ENCODE measurements at regions not wholly inside any gene's neighbourhood (a gene's known extent, or its start where the extent isn't known, plus 50 kb on each side); places are given as distances from the start of the nearest gene placed in this dataset.

DNA sequence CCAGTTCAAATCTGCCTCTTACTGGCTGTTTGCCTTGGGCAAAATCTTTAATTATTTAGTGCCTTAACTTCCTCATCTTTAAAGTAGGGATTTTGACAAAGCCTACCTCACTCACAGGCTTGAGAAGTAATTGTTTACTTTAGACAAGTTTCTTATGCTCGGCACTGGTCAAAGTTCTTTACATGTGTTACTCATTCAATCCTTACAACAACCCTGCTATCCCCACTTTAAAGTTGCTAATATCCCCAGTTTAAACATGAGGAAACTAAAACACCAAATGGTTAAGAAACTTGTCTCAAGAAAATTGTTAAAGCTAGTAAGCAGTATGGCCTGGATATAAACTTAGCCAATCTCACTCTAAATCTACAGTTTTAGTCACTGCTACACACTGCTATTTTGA is 204.0 kb upstream of the AVPR1A start (continued):
- no peak for TF ChIP-seq CHD1 (IDR thresholded peaks at IDR 0.05; ENCODE audit: low read depth, low read length)

DNA sequence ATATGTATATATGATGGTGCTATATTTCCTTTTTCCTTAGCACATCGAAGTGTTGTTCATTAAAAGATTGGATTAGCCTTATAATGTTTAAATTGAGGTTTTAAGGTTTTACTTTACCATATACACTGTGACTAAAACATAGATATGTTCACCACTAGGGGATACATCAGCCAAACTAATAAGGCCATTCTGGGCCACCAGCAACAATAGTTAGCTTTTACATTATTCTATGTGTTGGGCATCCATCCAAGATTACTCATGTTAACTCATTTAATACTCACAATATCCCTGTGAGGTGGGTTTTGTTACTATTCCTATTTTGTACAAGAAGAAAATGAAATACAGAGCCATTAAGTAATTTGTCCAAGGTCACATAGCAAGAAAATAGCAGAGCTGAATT is 202.6 kb upstream of the AVPR1A start:
- in situ Hi-C loops (cut with MboI), result no loop called here
- ChIA-PET POLR2A (no interaction called here), RAD21 (ENCODE audit: unreplicated experiment) (no interaction called here)

DNA sequence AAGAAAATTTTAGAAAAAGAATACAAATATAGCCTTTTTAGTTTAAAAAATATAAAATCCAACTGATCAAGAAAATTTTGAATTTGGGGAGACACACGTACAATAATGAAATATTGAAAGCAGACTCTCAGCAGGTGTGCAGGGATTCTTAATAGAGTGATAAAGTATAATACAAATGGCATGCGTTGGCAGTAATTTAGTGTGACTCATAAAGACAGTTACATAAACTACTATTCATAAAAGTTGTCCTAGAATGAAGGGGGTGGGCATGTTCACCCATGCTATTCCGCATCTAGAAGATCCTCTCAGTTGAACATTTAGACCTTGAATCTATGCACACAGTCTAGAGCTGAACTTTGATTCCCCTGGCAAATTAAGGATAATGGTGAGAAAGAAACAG is 200.4 kb upstream of the AVPR1A start:
- no TSS peak for BruUV-seq (replicated peaks)
- ChIA-PET SMC1A (ENCODE audit: uncharacterized antibody, unreplicated experiment) (no interaction called here), RAD21 (ENCODE audit: unreplicated experiment) (no interaction called here), POLR2A (no interaction called here), CTCF (no interaction called here)
- ATAC-seq (no peak), FAIRE-seq (no peak), DNase-seq (ENCODE audit: low read depth, low spot score) (no peak)
- H3K4me2 ChIP-seq (ENCODE audit: control insufficient read depth, insufficient read depth), result no peak overlapping the region
- no peaks in the 10 kb centered on the region for H3K9me3 ChIP-seq (replicated peaks; ENCODE audit: control insufficient read depth, insufficient read depth, low read length)
- H3K27ac ChIP-seq (ENCODE audit: control insufficient read depth, insufficient read depth), result no peak overlapping the region
- H3K27me3 ChIP-seq (replicated peaks in 1 of 2; ENCODE audit: control insufficient read depth in 2 of 2, insufficient read depth in 2 of 2, low read length in 1 of 2), result no peaks in the 10 kb centered on the region
- intact Hi-C loops (cut with micrococcal nuclease; ENCODE audit: unreplicated experiment), result no loop called here
- no peaks in the 10 kb centered on the region for H3K36me3 ChIP-seq (ENCODE audit: control insufficient read depth in 2 of 2, insufficient read depth in 2 of 2, low read length in 1 of 2)
- no peaks in the 10 kb centered on the region for H4K20me1 ChIP-seq (ENCODE audit: control insufficient read depth, insufficient read depth)
- in situ Hi-C loops (cut with MboI), result no loop called here
- no peak overlapping the region for H3K9ac ChIP-seq (ENCODE audit: control insufficient read depth, insufficient read depth, low read length)
- H3K79me2 ChIP-seq (ENCODE audit: control insufficient read depth, insufficient read depth, low read length), result no peaks in the 10 kb centered on the region
- H2AFZ ChIP-seq (ENCODE audit: control insufficient read depth, low read depth, low read length), result no peak overlapping the region
- no peaks in the 10 kb centered on the region for H3K4me1 ChIP-seq (ENCODE audit: control insufficient read depth, insufficient read depth, low read length)
- no peak overlapping the region for H3K4me3 ChIP-seq
- 19% methylated on average over 3 of the region's 3 CpGs for WGBS (ENCODE audit: insufficient coverage, insufficient replicate concordance, low lambda C conversion rate, missing lambda C conversion rate)
- no peak for TF ChIP-seq SIN3A (IDR thresholded peaks at IDR 0.05; ENCODE audit: low read depth, low read length)
- TF ChIP-seq, protein P1, sequence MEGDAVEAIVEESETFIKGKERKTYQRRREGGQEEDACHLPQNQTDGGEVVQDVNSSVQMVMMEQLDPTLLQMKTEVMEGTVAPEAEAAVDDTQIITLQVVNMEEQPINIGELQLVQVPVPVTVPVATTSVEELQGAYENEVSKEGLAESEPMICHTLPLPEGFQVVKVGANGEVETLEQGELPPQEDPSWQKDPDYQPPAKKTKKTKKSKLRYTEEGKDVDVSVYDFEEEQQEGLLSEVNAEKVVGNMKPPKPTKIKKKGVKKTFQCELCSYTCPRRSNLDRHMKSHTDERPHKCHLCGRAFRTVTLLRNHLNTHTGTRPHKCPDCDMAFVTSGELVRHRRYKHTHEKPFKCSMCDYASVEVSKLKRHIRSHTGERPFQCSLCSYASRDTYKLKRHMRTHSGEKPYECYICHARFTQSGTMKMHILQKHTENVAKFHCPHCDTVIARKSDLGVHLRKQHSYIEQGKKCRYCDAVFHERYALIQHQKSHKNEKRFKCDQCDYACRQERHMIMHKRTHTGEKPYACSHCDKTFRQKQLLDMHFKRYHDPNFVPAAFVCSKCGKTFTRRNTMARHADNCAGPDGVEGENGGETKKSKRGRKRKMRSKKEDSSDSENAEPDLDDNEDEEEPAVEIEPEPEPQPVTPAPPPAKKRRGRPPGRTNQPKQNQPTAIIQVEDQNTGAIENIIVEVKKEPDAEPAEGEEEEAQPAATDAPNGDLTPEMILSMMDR (IDR thresholded peaks at IDR 0.05 in 2 of 3, conservative IDR thresholded peaks at IDR 0.05 in 1 of 3; ENCODE audit: control insufficient read depth in 2 of 3, extremely low read depth in 1 of 3, insufficient read depth in 1 of 3, low read depth in 3 of 3, low read length in 3 of 3), result no peak
- TF ChIP-seq, protein P2, sequence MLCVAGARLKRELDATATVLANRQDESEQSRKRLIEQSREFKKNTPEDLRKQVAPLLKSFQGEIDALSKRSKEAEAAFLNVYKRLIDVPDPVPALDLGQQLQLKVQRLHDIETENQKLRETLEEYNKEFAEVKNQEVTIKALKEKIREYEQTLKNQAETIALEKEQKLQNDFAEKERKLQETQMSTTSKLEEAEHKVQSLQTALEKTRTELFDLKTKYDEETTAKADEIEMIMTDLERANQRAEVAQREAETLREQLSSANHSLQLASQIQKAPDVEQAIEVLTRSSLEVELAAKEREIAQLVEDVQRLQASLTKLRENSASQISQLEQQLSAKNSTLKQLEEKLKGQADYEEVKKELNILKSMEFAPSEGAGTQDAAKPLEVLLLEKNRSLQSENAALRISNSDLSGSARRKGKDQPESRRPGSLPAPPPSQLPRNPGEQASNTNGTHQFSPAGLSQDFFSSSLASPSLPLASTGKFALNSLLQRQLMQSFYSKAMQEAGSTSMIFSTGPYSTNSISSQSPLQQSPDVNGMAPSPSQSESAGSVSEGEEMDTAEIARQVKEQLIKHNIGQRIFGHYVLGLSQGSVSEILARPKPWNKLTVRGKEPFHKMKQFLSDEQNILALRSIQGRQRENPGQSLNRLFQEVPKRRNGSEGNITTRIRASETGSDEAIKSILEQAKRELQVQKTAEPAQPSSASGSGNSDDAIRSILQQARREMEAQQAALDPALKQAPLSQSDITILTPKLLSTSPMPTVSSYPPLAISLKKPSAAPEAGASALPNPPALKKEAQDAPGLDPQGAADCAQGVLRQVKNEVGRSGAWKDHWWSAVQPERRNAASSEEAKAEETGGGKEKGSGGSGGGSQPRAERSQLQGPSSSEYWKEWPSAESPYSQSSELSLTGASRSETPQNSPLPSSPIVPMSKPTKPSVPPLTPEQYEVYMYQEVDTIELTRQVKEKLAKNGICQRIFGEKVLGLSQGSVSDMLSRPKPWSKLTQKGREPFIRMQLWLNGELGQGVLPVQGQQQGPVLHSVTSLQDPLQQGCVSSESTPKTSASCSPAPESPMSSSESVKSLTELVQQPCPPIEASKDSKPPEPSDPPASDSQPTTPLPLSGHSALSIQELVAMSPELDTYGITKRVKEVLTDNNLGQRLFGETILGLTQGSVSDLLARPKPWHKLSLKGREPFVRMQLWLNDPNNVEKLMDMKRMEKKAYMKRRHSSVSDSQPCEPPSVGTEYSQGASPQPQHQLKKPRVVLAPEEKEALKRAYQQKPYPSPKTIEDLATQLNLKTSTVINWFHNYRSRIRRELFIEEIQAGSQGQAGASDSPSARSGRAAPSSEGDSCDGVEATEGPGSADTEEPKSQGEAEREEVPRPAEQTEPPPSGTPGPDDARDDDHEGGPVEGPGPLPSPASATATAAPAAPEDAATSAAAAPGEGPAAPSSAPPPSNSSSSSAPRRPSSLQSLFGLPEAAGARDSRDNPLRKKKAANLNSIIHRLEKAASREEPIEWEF (IDR thresholded peaks at IDR 0.05; ENCODE audit: insufficient replicate concordance, low read depth, low read length), result no peak
- TF ChIP-seq JUNB (IDR thresholded peaks at IDR 0.05), result no peak
- no peak for TF ChIP-seq LARP7 (IDR thresholded peaks at IDR 0.05)
- no peak for TF ChIP-seq HDAC6 (IDR thresholded peaks at IDR 0.05; ENCODE audit: unreplicated experiment)
- TF ChIP-seq PML (IDR thresholded peaks at IDR 0.05; ENCODE audit: low read length), result no peak
- no peak for TF ChIP-seq SMAD1 (IDR thresholded peaks at IDR 0.05; ENCODE audit: low read depth, partially characterized antibody)

More for the DNA sequence above, 202.6 kb upstream of the AVPR1A start:
- H3K4me1 ChIP-seq (ENCODE audit: control insufficient read depth, insufficient read depth, low read length), result no peaks in the 10 kb centered on the region
- ATAC-seq, result peak; percentile 39; the same call in 1 of the 3 replicates
- intact Hi-C loops (cut with micrococcal nuclease; ENCODE audit: unreplicated experiment), result no loop called here
- no TSS peak for BruUV-seq (replicated peaks)
- SMC1A ChIA-PET (ENCODE audit: uncharacterized antibody, unreplicated experiment), result no interaction called here
- H2AFZ ChIP-seq (ENCODE audit: control insufficient read depth, low read depth, low read length), result no peak overlapping the region
- H3K9me3 ChIP-seq (replicated peaks; ENCODE audit: control insufficient read depth, insufficient read depth, low read length), result no peaks in the 10 kb centered on the region
- DNase-seq (ENCODE audit: low read depth, low spot score), result no peak
- no peak overlapping the region for H3K9ac ChIP-seq (ENCODE audit: control insufficient read depth, insufficient read depth, low read length)
- TF ChIP-seq POLR2A (IDR thresholded peaks at IDR 0.05; ENCODE audit: low read depth, low read length) (no peak), NBN (IDR thresholded peaks at IDR 0.05) (no peak), NFIC (IDR thresholded peaks at IDR 0.05; ENCODE audit: low read depth, low read length) (no peak), NR2C1 (IDR thresholded peaks at IDR 0.05) (no peak), ETV6 (conservative IDR thresholded peaks at IDR 0.05 in 1 of 2, IDR thresholded peaks at IDR 0.05 in 1 of 2; ENCODE audit: borderline replicate concordance in 1 of 2, low read depth in 1 of 2) (no peak)
- CTCF ChIA-PET, result no interaction called here
- no peak overlapping the region for H3K27ac ChIP-seq (ENCODE audit: control insufficient read depth, insufficient read depth)
- H3K4me2 ChIP-seq (ENCODE audit: control insufficient read depth, insufficient read depth), result no peak overlapping the region
- FAIRE-seq, result no peak
- H3K79me2 ChIP-seq (ENCODE audit: control insufficient read depth, insufficient read depth, low read length), result no peaks in the 10 kb centered on the region
- 0% methylated on average over 1 of the region's 1 CpG for WGBS (ENCODE audit: insufficient coverage, insufficient replicate concordance, low lambda C conversion rate, missing lambda C conversion rate)
- no peaks in the 10 kb centered on the region for H4K20me1 ChIP-seq (ENCODE audit: control insufficient read depth, insufficient read depth)
- no peak overlapping the region for H3K4me3 ChIP-seq
- no peaks in the 10 kb centered on the region for H3K27me3 ChIP-seq (replicated peaks in 1 of 2; ENCODE audit: control insufficient read depth in 2 of 2, insufficient read depth in 2 of 2, low read length in 1 of 2)
- no peaks in the 10 kb centered on the region for H3K36me3 ChIP-seq (ENCODE audit: control insufficient read depth in 2 of 2, insufficient read depth in 2 of 2, low read length in 1 of 2)

Measured in GM12878 (cell line).